Smooth muscle cell (in vitro differentiated cells): ENCODE measurements at regions not wholly inside any gene's neighbourhood (a gene's known extent, or its start where the extent isn't known, plus 50 kb on each side); places are given as distances from the start of the nearest gene placed in this dataset.

ENCODE experiments used
- DNase-seq: peaks from one replicate; lab custom pipeline; 2025; ENCODE audit not compliant: unreplicated experiment; lab: John Stamatoyannopoulos, UW
- H2AFZ ChIP-seq: fragments of 200-600 bp; sonication (generic); 2 replicates; pipeline ENCODE4 v1.6.0; 2016; ENCODE audit warnings: antibody characterized with exemption, low read depth, mild to moderate bottlenecking
- H3F3A ChIP-seq: fragments of 200-600 bp; sonication (generic); 2 replicates; pipeline ENCODE4 v1.6.0; 2017; ENCODE audit warnings: antibody characterized with exemption, low read depth
- H3K27ac ChIP-seq: fragments of 200-600 bp; sonication (generic); 2 replicates; pipeline ENCODE4 v1.5.1; 2016; ENCODE audit warnings: low read depth, mild to moderate bottlenecking
- H3K27me3 ChIP-seq: fragments of 200-600 bp; sonication (generic); 2 replicates; pipeline ENCODE4 v1.6.1; 2016; ENCODE audit warnings: low read depth, mild to moderate bottlenecking
- H3K36me3 ChIP-seq: fragments of 200-600 bp; sonication (generic); 2 replicates; pipeline ENCODE4 v1.5.1; 2016; ENCODE audit warnings: low read depth
- H3K4me1 ChIP-seq: fragments of 200-600 bp; sonication (generic); 2 replicates; pipeline ENCODE4 v1.5.1; 2016; ENCODE audit warnings: low read depth
- H3K4me2 ChIP-seq: fragments of 200-600 bp; sonication (generic); 2 replicates; pipeline ENCODE4 v1.6.0; 2016; ENCODE audit warnings: mild to moderate bottlenecking
- H3K4me3 ChIP-seq: fragments of 200-600 bp; sonication (generic); 2 replicates; pipeline ENCODE4 v1.5.1; 2016; ENCODE audit warnings: mild to moderate bottlenecking
- H3K79me2 ChIP-seq: fragments of 200-600 bp; sonication (generic); 2 replicates; pipeline ENCODE4 v1.6.0; 2016; ENCODE audit warnings: low read depth, mild to moderate bottlenecking
- H3K9ac ChIP-seq: fragments of 200-600 bp; sonication (generic); 2 replicates; pipeline ENCODE4 v1.6.0; 2016; ENCODE audit warnings: low read depth
- H3K9me3 ChIP-seq: fragments of 200-600 bp; sonication (generic); replicated peaks from 2 replicates; pipeline ENCODE4 v1.5.1; 2016; ENCODE audit warnings: low read depth
- H4K20me1 ChIP-seq: fragments of 200-600 bp; sonication (generic); 2 replicates; pipeline ENCODE4 v1.6.0; 2016; ENCODE audit warnings: low read depth
- WGBS: methylation state at CpG from one replicate; pipeline ENCODE4 v1.1.7; 2016; ENCODE audit warnings: low lambda C conversion rate; 5-methylcytosine and 5-hydroxymethylcytosine counted together
- TF ChIP-seq, protein P1 (sequence below): fragments of 200-600 bp; sonication (generic); IDR thresholded peaks from 2 replicates; pipeline ENCODE4 v1.5.1; 2017; ENCODE audit warnings: borderline replicate concordance, mild to moderate bottlenecking, antibody characterized with exemption; ENCODE audit not compliant: insufficient read depth, poor library complexity, severe bottlenecking

DNA sequence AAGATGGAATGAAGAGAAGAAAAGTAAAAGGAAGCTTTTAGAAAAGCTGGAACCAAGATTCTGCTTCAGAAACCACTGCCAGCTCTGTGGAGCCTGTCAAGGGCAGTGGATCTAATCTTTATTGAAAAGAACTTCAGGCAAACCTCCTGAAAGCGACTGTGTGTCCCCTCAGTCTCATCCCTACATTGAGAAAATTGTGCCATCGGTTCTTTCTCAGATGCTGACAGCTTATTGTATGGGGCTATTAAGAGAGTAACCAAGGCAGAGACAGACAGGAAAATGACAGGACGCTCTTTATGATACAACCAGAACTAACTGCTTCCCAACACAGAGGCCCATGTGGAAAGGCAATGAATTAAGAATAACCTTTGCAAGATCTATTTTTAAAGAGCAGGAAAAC, 763.2 kb upstream of the CHAC2 start:
- no peaks in the 10 kb centered on the region for H3K4me1 ChIP-seq
- H4K20me1 ChIP-seq: no peaks in the 10 kb centered on the region
- H3K4me2 ChIP-seq: no peak overlapping the region
- no peak overlapping the region for H2AFZ ChIP-seq
- H3K9ac ChIP-seq: no peak overlapping the region
- H3K9me3 ChIP-seq: no peaks in the 10 kb centered on the region
- TF ChIP-seq, protein P1, sequence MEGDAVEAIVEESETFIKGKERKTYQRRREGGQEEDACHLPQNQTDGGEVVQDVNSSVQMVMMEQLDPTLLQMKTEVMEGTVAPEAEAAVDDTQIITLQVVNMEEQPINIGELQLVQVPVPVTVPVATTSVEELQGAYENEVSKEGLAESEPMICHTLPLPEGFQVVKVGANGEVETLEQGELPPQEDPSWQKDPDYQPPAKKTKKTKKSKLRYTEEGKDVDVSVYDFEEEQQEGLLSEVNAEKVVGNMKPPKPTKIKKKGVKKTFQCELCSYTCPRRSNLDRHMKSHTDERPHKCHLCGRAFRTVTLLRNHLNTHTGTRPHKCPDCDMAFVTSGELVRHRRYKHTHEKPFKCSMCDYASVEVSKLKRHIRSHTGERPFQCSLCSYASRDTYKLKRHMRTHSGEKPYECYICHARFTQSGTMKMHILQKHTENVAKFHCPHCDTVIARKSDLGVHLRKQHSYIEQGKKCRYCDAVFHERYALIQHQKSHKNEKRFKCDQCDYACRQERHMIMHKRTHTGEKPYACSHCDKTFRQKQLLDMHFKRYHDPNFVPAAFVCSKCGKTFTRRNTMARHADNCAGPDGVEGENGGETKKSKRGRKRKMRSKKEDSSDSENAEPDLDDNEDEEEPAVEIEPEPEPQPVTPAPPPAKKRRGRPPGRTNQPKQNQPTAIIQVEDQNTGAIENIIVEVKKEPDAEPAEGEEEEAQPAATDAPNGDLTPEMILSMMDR: no peak
- H3K27me3 ChIP-seq: no peaks in the 10 kb centered on the region
- no peaks in the 10 kb centered on the region for H3K36me3 ChIP-seq
- H3K4me3 ChIP-seq: no peak overlapping the region
- no peaks in the 10 kb centered on the region for H3K79me2 ChIP-seq
- 83% methylated on average over 3 of the region's 3 CpGs for WGBS
- DNase-seq: no peak
- no peaks in the 10 kb centered on the region for H3F3A ChIP-seq
- H3K27ac ChIP-seq: no peak overlapping the region

DNA sequence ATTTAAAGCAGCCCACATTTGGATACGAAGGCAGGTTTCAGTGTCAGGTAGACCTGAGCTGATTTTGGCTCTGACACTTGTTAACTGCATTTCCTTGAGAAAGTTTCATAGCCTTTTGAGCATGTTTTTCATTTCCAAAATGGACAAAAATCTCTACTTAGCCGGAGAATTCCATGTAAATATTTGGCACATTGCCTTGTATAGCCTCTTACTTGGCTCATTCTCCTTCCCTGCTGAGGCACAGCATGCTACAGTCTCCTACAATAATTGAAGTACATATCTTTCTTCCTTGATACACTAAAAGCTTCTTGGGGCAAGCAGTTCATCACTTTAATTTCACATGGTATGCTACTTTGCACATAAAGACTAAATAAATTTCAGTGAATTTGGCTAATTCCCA, 772.2 kb upstream of the CHAC2 start:
- WGBS: 86% methylated on average over 2 of the region's 2 CpGs
- H3K27me3 ChIP-seq: no peaks in the 10 kb centered on the region
- H3K4me2 ChIP-seq: no peak overlapping the region
- no peak overlapping the region for H3K9ac ChIP-seq
- no peaks in the 10 kb centered on the region for H3K79me2 ChIP-seq
- H3K4me3 ChIP-seq: no peak overlapping the region
- H3K27ac ChIP-seq: no peak overlapping the region
- no peak for DNase-seq
- H3K4me1 ChIP-seq: peaks cover 4% of the 10 kb centered on the region
- no peaks in the 10 kb centered on the region for H4K20me1 ChIP-seq
- H3K36me3 ChIP-seq: no peaks in the 10 kb centered on the region
- no peaks in the 10 kb centered on the region for H3F3A ChIP-seq
- H2AFZ ChIP-seq: no peak overlapping the region
- no peaks in the 10 kb centered on the region for H3K9me3 ChIP-seq
- TF ChIP-seq, protein P1: no peak

DNA sequence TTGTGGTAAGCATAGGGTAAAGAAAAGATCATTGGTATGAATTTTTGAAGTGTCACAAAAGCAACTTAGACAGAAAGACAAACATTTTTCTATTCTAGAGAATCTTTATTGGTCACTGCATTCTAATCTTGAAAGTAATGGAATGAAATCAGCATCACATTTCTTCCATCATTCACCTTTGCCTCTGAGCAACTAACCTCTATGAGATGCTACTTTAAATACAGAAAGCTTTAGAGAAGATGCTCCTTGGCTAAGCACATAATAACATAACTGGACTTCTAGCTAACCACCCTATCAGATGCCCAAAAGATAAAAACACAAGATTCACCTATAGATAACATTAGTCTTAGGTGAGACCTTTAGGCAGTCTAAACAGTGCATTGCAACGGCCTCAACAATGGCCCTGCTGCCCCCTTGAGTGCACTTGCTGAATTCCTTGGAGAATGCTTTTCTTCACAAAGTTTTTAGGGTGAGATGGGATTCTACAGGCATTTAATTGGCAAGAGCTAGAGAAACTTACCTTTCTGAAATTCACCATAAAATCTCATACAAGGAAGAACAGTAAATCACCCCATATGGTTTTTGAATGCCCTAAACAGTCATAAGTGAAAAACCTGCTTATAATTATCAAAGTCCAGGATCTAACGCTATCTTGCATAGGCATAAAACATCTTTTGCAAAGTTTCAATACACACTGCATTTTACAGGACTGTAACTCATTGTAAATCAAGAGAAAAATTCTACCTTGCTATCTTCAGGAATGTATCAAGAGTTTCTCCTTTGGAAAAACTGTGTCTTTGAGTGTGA, 791.3 kb upstream of the CHAC2 start:
- Histone ChIP-seq H3K4me2 (no peak overlapping the region), H3K9me3 (no peaks in the 10 kb centered on the region), H4K20me1 (no peaks in the 10 kb centered on the region), H3F3A (no peaks in the 10 kb centered on the region), H3K4me3 (no peak overlapping the region), H2AFZ (no peak overlapping the region), H3K4me1 (no peaks in the 10 kb centered on the region), H3K36me3 (no peaks in the 10 kb centered on the region), H3K27me3 (no peaks in the 10 kb centered on the region), H3K9ac (no peak overlapping the region), H3K79me2 (no peaks in the 10 kb centered on the region), H3K27ac (no peak overlapping the region)
- WGBS: 52% methylated on average over 2 of the region's 2 CpGs
- TF ChIP-seq, protein P1: peak; percentile 41
- DNase-seq: no peak

DNA sequence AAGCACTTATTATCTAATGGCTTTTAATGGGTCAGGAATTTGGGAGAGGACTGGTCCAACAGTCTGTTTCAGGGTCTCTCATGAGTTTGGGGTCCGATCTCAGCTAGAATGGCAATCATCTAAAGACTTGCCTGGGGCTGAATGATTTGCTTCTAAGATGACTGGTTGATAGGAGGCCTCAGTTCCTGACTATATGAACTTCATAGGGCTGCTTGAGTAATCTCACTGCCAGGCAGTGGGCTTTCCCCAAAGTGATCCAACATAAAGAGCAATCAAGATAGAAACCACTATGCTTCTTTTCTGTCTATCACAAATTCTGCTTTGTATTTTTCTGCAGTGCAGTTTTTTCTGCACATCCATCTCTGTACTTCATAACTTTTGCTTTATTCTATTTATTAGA, 793.5 kb upstream of the CHAC2 start:
- TF ChIP-seq, protein P1: no peak
- 80% methylated on average over 1 of the region's 1 CpG for WGBS
- H3K9me3 ChIP-seq: no peaks in the 10 kb centered on the region

More for the DNA sequence above, 793.5 kb upstream of the CHAC2 start:
- no peak overlapping the region for H3K9ac ChIP-seq
- no peak for DNase-seq
- H3K27ac ChIP-seq: no peak overlapping the region
- H3K27me3 ChIP-seq: no peaks in the 10 kb centered on the region
- no peak overlapping the region for H2AFZ ChIP-seq
- no peaks in the 10 kb centered on the region for H3K79me2 ChIP-seq
- no peaks in the 10 kb centered on the region for H3F3A ChIP-seq
- H4K20me1 ChIP-seq: no peaks in the 10 kb centered on the region
- H3K4me2 ChIP-seq: no peak overlapping the region
- H3K4me3 ChIP-seq: no peak overlapping the region
- no peaks in the 10 kb centered on the region for H3K36me3 ChIP-seq
- H3K4me1 ChIP-seq: no peaks in the 10 kb centered on the region
